Activated CD4-positive, alpha-beta T cell treated with anti-CD3 and anti-CD28 coated beads, Interleukin-2, amount 50 U/mL, for 16 hours (primary cell): ENCODE measurements at regions not wholly inside any gene's neighbourhood (a gene's known extent, or its start where the extent isn't known, plus 50 kb on each side); places are given as distances from the start of the nearest gene placed in this dataset.
A peak's percentile ranks its signal among the peaks of the same experiment; 100 is the strongest.
"Not testable (repeated sequence)": the region's sequence is repeated elsewhere in the genome, so short reads cannot be mapped to it uniquely, and the experiment has no call there.

Experiments
- DNase-seq: peaks from one replicate; pipeline ENCODE4 v3.0.0-alpha.2; 2020

- no peak for DNase-seq
Measured at GRCh38 chr1:173301507-173301906, 94.4 kb upstream of the TNFSF4 start.

- no peak for DNase-seq
Measured at GRCh38 chr1:173302366-173302765, 95.2 kb upstream of the TNFSF4 start.

GRCh38 chr1:173302890-173303829 is 96.0 kb upstream of the TNFSF4 start:
- no peak for DNase-seq

GRCh38 chr1:173303984-173304383 is 96.9 kb upstream of the TNFSF4 start:
- no peak for DNase-seq

DNA sequence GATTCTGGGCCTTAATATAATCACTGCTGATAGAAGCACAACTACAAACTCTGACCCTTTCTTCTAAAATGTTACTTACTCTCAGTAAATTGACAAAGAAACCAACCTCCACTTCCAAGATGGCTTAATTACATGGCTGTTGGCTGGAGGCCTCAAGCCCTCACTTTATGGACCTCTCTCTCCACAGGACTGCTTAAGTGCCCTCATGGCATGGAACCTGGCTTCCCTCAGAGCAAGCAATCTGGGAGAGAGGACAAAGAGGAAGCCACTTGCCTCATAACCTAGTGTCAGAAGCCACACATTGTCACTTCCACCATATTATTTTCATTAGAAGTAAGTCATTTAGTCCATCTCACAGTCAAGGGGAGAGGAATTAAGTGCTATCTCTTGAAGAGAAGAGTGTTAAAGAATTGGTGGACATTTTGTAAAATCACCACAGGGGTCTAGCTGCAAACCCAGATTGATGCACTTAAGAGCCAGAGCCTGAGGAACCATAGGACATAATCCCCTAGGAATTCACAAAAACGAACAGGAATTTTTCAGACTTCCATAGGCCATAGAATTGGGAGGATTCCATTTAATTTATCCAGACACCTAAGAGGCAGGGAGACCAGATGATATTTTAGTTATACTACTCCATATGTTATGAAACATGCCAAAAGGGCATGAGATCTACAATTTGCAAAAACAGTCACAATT is 97.5 kb upstream of the TNFSF4 start:
- no peak for DNase-seq

DNA sequence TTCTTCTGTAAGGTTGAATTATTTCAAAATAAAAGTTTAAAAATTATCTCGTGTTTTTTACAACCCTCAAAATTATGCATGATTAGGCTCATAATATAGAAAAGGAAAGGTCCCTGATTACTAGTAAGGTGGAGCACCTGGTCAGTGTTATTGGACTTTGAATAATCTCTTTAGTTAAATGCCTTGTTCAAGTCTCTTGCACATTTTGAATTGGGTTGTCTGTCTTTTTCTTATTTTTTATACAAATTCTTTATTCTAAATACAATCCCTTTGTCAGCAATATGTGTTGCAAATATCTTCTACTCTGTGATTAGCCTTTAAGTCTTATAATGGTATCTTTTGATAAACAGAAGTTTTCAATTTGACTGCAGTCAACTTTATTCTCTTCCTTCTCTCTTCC is 100.7 kb upstream of the TNFSF4 start:
- no peak for DNase-seq

GRCh38 chr1:173314656-173315055 is 107.5 kb upstream of the TNFSF4 start:
- no peak for DNase-seq

GRCh38 chr1:173315296-173315695 is 108.2 kb upstream of the TNFSF4 start:
- no peak for DNase-seq

GRCh38 chr1:173318788-173319187 is 111.7 kb upstream of the TNFSF4 start:
- no peak for DNase-seq

- DNase-seq, result not testable (repeated sequence)
Measured at GRCh38 chr1:173324352-173324751, 117.2 kb upstream of the TNFSF4 start.

DNA sequence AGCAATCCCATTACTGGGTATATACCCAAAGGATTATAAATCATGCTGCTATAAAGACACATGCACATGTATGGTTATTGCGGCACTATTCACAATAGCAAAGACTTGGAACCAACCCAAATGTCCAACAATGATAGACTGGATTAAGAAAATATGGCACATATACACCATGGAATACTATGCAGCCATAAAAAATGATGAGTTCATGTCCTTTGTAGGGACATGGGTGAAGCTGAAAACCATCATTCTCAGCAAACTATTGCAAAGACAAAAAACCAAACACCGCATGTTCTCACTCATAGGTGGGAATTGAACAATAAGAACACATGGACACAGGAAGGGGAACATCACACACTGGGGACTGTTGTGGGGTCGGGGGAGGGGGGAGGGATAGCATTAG is 120.9 kb upstream of the TNFSF4 start:
- not testable (repeated sequence) for DNase-seq

DNA sequence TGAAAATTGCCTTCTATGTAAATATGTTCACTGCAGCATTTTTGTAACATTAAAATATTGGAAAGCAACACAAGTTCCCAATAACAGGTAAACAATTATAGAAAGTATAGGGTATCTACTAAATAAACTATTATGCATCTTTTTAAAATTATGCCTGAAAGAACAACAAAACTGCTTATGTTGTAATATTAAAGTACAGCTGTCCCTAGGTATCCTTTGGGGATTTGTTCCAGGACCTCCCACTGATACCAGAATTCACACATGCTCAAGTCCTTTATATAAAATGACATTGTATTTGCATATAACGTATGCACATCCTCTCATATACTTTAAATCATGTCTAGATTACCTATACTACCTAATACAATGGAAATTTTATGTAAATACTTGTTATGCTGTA is 121.8 kb upstream of the TNFSF4 start:
- no peak for DNase-seq

- no peak for DNase-seq
Measured at GRCh38 chr1:173329726-173330125, 122.6 kb upstream of the TNFSF4 start.

DNA sequence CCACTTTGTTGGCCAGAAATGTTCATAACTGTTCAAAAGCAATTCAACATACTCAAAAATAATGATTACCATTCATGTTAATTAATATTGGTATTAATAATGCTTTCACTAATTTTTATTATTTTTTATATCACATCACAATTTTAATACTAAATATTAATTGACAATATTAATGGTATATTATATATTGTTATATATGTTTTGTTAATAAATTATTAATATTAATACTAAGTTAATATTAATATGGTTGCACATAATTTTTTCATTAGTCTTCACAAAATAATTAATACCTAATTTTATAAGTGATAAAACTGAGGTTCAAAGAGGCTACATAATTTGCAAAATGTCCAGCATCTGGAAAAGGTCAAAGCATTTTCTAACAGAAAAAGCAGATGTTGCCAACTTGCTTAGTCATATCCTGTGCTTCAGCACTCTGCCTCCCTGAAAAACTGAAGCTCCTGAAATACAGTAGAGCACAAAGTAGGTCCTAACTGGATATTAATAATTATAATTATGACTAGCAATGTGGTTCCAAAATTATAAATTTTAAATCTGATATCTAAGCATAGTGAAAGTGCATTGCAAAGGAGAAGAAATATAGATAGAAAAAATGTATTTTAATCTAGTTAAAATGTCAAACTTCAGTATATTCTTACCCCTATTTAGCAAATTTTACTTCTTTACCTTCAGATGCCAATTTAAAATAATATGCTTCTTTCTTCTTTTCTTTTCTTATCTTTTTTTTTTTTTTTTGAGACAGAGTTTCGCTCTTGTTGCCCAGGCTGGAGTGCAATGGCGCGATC is 123.2 kb upstream of the TNFSF4 start:
- DNase-seq, result peak; percentile 14

DNA sequence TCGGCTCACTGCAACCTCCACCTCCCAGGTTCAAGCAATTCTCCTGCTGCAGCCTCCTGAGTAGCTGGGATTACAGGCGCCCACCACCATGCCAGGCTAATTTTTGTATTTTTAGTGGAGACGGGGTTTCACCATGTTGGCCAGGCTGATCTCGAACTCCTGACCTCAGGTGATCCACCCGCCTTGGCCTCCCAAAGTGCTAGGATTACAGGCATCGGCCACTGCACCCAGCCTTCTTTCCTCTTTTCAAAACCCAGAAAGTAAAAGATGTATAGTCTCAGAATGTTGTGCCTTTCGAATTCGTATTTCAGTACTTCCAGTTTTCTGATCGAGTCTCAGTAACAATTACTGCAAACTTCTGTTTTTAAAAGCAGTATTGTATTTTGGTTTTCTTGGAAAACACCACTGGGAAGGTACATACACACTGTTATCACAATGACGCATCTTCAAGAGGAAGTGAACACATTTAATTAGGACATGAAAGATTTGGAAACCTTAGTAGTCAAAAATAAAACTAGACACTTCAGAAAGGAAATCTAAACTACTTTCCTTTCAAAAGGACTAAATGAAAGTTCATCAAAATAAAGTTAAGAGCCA is 123.9 kb upstream of the TNFSF4 start:
- DNase-seq, result peak; percentile 36

GRCh38 chr1:173332026-173332425 is 124.9 kb upstream of the TNFSF4 start:
- no peak for DNase-seq

- DNase-seq, result peak; percentile 68
Measured at GRCh38 chr1:173333581-173333980, 126.5 kb upstream of the TNFSF4 start.

- no peak for DNase-seq
Measured at GRCh38 chr1:173337126-173337525, 130.0 kb upstream of the TNFSF4 start.

GRCh38 chr1:173341307-173341706 is 134.2 kb upstream of the TNFSF4 start:
- DNase-seq, result no peak

- DNase-seq, result no peak
Measured at GRCh38 chr1:173341971-173342370, 134.8 kb upstream of the TNFSF4 start.

GRCh38 chr1:173342736-173343135 is 134.4 kb upstream of the PRDX6 start:
- no peak for DNase-seq

- DNase-seq, result no peak
Measured at GRCh38 chr1:173344034-173344743, 132.9 kb upstream of the PRDX6 start.
